ENCODE measurements at regions not wholly inside any gene's neighbourhood (a gene's known extent, or its start where the extent isn't known, plus 50 kb on each side); places are given as distances from the start of the nearest gene placed in this dataset.

DNA sequence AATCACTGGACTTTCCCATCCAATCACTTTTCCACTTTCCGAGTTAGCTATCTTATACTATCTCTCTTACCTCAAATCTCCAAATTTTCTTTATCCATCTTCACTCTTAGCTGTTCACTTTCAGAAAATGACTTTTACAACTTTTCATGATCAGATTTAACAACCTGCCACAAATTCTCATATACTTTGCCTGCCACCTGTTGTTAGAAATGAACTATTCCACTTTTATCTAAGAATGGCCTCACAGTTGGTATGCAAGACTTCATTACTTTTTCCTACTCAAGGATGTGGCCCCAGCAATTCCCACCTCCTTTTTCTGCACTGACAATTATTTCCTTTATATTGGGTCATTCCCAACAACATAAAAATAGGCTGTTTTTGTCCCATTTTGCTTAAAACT, 93.6 kb upstream of the DEPDC1 start (continued):
- TF ChIP-seq STAT6 (CRISPR knock-in tag; conservative IDR thresholded peaks at IDR 0.05; ENCODE audit: low read depth) = no peak
- no peak for TF ChIP-seq HMGXB4 (CRISPR knock-in tag; IDR thresholded peaks at IDR 0.05)
- TF ChIP-seq JAZF1 (CRISPR knock-in tag; IDR thresholded peaks at IDR 0.05) = no peak
- no peak for TF ChIP-seq ZBTB21 (CRISPR knock-in tag; IDR thresholded peaks at IDR 0.05; ENCODE audit: borderline replicate concordance)
- no peak for TF ChIP-seq RELA (CRISPR knock-in tag; IDR thresholded peaks at IDR 0.05; ENCODE audit: borderline replicate concordance)
- TF ChIP-seq, protein P1, sequence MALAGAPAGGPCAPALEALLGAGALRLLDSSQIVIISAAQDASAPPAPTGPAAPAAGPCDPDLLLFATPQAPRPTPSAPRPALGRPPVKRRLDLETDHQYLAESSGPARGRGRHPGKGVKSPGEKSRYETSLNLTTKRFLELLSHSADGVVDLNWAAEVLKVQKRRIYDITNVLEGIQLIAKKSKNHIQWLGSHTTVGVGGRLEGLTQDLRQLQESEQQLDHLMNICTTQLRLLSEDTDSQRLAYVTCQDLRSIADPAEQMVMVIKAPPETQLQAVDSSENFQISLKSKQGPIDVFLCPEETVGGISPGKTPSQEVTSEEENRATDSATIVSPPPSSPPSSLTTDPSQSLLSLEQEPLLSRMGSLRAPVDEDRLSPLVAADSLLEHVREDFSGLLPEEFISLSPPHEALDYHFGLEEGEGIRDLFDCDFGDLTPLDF (CRISPR knock-in tag; IDR thresholded peaks at IDR 0.05) = no peak
- no peak for TF ChIP-seq USF2 (CRISPR knock-in tag; IDR thresholded peaks at IDR 0.05)
- no peak for TF ChIP-seq GABPB1 (CRISPR knock-in tag; IDR thresholded peaks at IDR 0.05)
- no peak for TF ChIP-seq KAT7 (CRISPR knock-in tag; IDR thresholded peaks at IDR 0.05; ENCODE audit: borderline replicate concordance)
- no peak for TF ChIP-seq ATF3 (CRISPR knock-in tag; conservative IDR thresholded peaks at IDR 0.05)
- no peak for TF ChIP-seq ESRRA (CRISPR knock-in tag; IDR thresholded peaks at IDR 0.05; ENCODE audit: borderline replicate concordance)
- no peak for TF ChIP-seq EMX1 (CRISPR knock-in tag; IDR thresholded peaks at IDR 0.05)

- Mint-ChIP-seq H3K9me3 (no peaks in the 10 kb centered on the region), H3K36me3 (no peaks in the 10 kb centered on the region), H3K27ac (no peak overlapping the region), H3K27me3 (ENCODE audit: low read depth) (no peaks in the 10 kb centered on the region), H3K4me3 (no peak overlapping the region), H3K4me1 (peaks cover under 1% of the 10 kb centered on the region)
- no peak for TF ChIP-seq ZNF121 (CRISPR knock-in tag; IDR thresholded peaks at IDR 0.05)
- no peak for TF ChIP-seq JUN (CRISPR knock-in tag; IDR thresholded peaks at IDR 0.05)
- TF ChIP-seq ETV6 (CRISPR knock-in tag; IDR thresholded peaks at IDR 0.05) = no peak
- TF ChIP-seq, protein P2, sequence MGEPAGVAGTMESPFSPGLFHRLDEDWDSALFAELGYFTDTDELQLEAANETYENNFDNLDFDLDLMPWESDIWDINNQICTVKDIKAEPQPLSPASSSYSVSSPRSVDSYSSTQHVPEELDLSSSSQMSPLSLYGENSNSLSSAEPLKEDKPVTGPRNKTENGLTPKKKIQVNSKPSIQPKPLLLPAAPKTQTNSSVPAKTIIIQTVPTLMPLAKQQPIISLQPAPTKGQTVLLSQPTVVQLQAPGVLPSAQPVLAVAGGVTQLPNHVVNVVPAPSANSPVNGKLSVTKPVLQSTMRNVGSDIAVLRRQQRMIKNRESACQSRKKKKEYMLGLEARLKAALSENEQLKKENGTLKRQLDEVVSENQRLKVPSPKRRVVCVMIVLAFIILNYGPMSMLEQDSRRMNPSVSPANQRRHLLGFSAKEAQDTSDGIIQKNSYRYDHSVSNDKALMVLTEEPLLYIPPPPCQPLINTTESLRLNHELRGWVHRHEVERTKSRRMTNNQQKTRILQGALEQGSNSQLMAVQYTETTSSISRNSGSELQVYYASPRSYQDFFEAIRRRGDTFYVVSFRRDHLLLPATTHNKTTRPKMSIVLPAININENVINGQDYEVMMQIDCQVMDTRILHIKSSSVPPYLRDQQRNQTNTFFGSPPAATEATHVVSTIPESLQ (CRISPR knock-in tag; IDR thresholded peaks at IDR 0.05) = no peak
- TF ChIP-seq ZNF423 (CRISPR knock-in tag; IDR thresholded peaks at IDR 0.05) = no peak
- TF ChIP-seq SMAD4 (CRISPR knock-in tag; IDR thresholded peaks at IDR 0.05) = no peak
- TF ChIP-seq ZNF219 (CRISPR knock-in tag; IDR thresholded peaks at IDR 0.05; ENCODE audit: borderline replicate concordance) = no peak
- no peak for TF ChIP-seq ATF1 (CRISPR knock-in tag; IDR thresholded peaks at IDR 0.05)
- TF ChIP-seq, protein P3, sequence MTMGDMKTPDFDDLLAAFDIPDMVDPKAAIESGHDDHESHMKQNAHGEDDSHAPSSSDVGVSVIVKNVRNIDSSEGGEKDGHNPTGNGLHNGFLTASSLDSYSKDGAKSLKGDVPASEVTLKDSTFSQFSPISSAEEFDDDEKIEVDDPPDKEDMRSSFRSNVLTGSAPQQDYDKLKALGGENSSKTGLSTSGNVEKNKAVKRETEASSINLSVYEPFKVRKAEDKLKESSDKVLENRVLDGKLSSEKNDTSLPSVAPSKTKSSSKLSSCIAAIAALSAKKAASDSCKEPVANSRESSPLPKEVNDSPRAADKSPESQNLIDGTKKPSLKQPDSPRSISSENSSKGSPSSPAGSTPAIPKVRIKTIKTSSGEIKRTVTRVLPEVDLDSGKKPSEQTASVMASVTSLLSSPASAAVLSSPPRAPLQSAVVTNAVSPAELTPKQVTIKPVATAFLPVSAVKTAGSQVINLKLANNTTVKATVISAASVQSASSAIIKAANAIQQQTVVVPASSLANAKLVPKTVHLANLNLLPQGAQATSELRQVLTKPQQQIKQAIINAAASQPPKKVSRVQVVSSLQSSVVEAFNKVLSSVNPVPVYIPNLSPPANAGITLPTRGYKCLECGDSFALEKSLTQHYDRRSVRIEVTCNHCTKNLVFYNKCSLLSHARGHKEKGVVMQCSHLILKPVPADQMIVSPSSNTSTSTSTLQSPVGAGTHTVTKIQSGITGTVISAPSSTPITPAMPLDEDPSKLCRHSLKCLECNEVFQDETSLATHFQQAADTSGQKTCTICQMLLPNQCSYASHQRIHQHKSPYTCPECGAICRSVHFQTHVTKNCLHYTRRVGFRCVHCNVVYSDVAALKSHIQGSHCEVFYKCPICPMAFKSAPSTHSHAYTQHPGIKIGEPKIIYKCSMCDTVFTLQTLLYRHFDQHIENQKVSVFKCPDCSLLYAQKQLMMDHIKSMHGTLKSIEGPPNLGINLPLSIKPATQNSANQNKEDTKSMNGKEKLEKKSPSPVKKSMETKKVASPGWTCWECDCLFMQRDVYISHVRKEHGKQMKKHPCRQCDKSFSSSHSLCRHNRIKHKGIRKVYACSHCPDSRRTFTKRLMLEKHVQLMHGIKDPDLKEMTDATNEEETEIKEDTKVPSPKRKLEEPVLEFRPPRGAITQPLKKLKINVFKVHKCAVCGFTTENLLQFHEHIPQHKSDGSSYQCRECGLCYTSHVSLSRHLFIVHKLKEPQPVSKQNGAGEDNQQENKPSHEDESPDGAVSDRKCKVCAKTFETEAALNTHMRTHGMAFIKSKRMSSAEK (CRISPR knock-in tag; IDR thresholded peaks at IDR 0.05; ENCODE audit: borderline replicate concordance) = no peak
- TF ChIP-seq TP53 (CRISPR knock-in tag; IDR thresholded peaks at IDR 0.05) = no peak
- no peak for TF ChIP-seq ZNF317 (CRISPR knock-in tag; IDR thresholded peaks at IDR 0.05; ENCODE audit: borderline replicate concordance, low read depth)
- TF ChIP-seq, protein P4, sequence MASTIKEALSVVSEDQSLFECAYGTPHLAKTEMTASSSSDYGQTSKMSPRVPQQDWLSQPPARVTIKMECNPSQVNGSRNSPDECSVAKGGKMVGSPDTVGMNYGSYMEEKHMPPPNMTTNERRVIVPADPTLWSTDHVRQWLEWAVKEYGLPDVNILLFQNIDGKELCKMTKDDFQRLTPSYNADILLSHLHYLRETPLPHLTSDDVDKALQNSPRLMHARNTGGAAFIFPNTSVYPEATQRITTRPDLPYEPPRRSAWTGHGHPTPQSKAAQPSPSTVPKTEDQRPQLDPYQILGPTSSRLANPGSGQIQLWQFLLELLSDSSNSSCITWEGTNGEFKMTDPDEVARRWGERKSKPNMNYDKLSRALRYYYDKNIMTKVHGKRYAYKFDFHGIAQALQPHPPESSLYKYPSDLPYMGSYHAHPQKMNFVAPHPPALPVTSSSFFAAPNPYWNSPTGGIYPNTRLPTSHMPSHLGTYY (CRISPR knock-in tag; IDR thresholded peaks at IDR 0.05) = no peak
- TF ChIP-seq KAT7 (CRISPR knock-in tag; IDR thresholded peaks at IDR 0.05; ENCODE audit: borderline replicate concordance) = no peak
- DNase-seq (ENCODE audit: low spot score) (no peak), ATAC-seq (no peak)
- POLR2A ChIA-PET = no interaction called here
- CTCF ChIA-PET = no interaction called here
Measured at GRCh38 chr1:68594851-68595250, 98.0 kb upstream of the DEPDC1 start.

All from WTC11 (cell line).